IMR-90 (cell line): ENCODE measurements at regions not wholly inside any gene's neighbourhood (a gene's known extent, or its start where the extent isn't known, plus 50 kb on each side); places are given as distances from the start of the nearest gene placed in this dataset.

ENCODE experiments used
- ATAC-seq: fragments of 200-7000 bp; cut with Tn5 transposase; 2 replicates; pipeline ENCODE4 v1.9.1; 2020; ENCODE audit warnings: low read depth, mild to moderate bottlenecking, moderate library complexity
- BruUV-seq: library from RNA; stranded (reverse); fragments of 400-500 nt; replicated peaks from 2 replicates; lab custom pipeline; 2021; lab: Mats Ljungman, UMichigan
- CTCF ChIA-PET: fragments of 300-600 bp; formaldehyde crosslinking; extraction: SDS; loops from one replicate; lab custom pipeline; 2021; ENCODE audit warnings: antibody characterized with exemption; lab: Yijun Ruan, JAX
- POLR2A ChIA-PET: fragments of 300-600 bp; sonication (Branson Sonifier 250); formaldehyde crosslinking; loops from one replicate; lab custom pipeline; 2022; ENCODE audit warnings: antibody characterized with exemption; ENCODE audit not compliant: unreplicated experiment; lab: Charles Lee
- DNase-seq: peaks from one replicate; pipeline ENCODE4 v3.0.0; 2013
- H2AFZ ChIP-seq: replicated peaks from 2 replicates; pipeline ENCODE3; 2013; ENCODE audit warnings: low read length, mild to moderate bottlenecking; ENCODE audit not compliant: poor library complexity
- H2AK5ac ChIP-seq: 2 replicates; pipeline ENCODE4 v1.6.1; 2013; ENCODE audit warnings: low read depth, low read length, inconsistent platforms
- H2AK9ac ChIP-seq: replicated peaks from 2 replicates; pipeline ENCODE3; 2013; ENCODE audit warnings: mild to moderate bottlenecking, low read depth, low read length, moderate library complexity; ENCODE audit not compliant: poor library complexity
- H2BK120ac ChIP-seq: 2 replicates; pipeline ENCODE4 v1.6.1; 2013; ENCODE audit warnings: low read depth, low read length, inconsistent platforms
- H2BK15ac ChIP-seq: 3 replicates; pipeline ENCODE4 v1.6.1; 2013; ENCODE audit warnings: low read depth, low read length, inconsistent platforms
- H2BK20ac ChIP-seq: 2 replicates; pipeline ENCODE4 v1.6.1; 2013; ENCODE audit warnings: low read depth, mild to moderate bottlenecking, inconsistent platforms, low read length, moderate library complexity
- H2BK5ac ChIP-seq: 2 replicates; pipeline ENCODE4 v1.6.1; 2013; ENCODE audit warnings: mild to moderate bottlenecking, low read depth, low read length, inconsistent platforms; ENCODE audit not compliant: poor library complexity, severe bottlenecking
- H3K14ac ChIP-seq: replicated peaks from 2 replicates; pipeline ENCODE4 v1.6.1; 2013; ENCODE audit warnings: low read depth, low read length, inconsistent platforms
- H3K18ac ChIP-seq: 2 replicates; pipeline ENCODE4 v1.6.1; 2013; ENCODE audit warnings: low read depth, low read length, control low read depth
- H3K23ac ChIP-seq: 2 replicates; pipeline ENCODE4 v1.6.1; 2013; ENCODE audit warnings: low read depth, low read length, inconsistent platforms
- H3K27ac ChIP-seq: 2 replicates; pipeline ENCODE4 v1.5.1; 2013; ENCODE audit warnings: mild to moderate bottlenecking, control low read depth, low read length; ENCODE audit not compliant: insufficient read depth
- H3K27me3 ChIP-seq: 2 replicates; pipeline ENCODE4 v1.6.1; 2013; ENCODE audit warnings: low read length; ENCODE audit not compliant: control insufficient read depth, insufficient read depth
- H3K36me3 ChIP-seq: 2 replicates; pipeline ENCODE4 v1.6.1; 2013; ENCODE audit warnings: low read length, mixed read lengths; ENCODE audit not compliant: control insufficient read depth, insufficient read depth
- H3K4ac ChIP-seq: 2 replicates; pipeline ENCODE4 v1.6.1; 2013; ENCODE audit warnings: low read depth, low read length, inconsistent platforms
- H3K4me1 ChIP-seq: 2 replicates; pipeline ENCODE4 v1.6.1; 2013; ENCODE audit warnings: low read length, mixed read lengths; ENCODE audit not compliant: control insufficient read depth, insufficient read depth
- H3K4me2 ChIP-seq: 2 replicates; pipeline ENCODE4 v1.6.1; 2013; ENCODE audit warnings: low read depth, mild to moderate bottlenecking, control low read depth, low read length, moderate library complexity
- H3K4me3 ChIP-seq: 2 replicates; pipeline ENCODE4 v1.5.1; 2013; ENCODE audit warnings: low read depth, mild to moderate bottlenecking, control low read depth, low read length, moderate library complexity; ENCODE audit not compliant: insufficient read depth
- H3K56ac ChIP-seq: 2 replicates; pipeline ENCODE4 v1.6.1; 2013; ENCODE audit warnings: low read length, inconsistent platforms; ENCODE audit not compliant: insufficient read depth; ENCODE audit errors: extremely low read depth
- H3K79me1 ChIP-seq, 2 experiments: 2 replicates each; pipeline ENCODE4 v1.6.1; 2013; ENCODE audit warnings: low read length in 2 of 2, inconsistent platforms in 1 of 2, low read depth in 1 of 2
- H3K9ac ChIP-seq: 2 replicates; pipeline ENCODE4 v1.6.1; 2013; ENCODE audit warnings: low read depth, low read length, control low read depth
- H3K9me1 ChIP-seq: 2 replicates; pipeline ENCODE4 v1.6.1; 2013; ENCODE audit warnings: low read length, inconsistent platforms; ENCODE audit not compliant: insufficient read depth
- H3K9me3 ChIP-seq: 2 replicates; pipeline ENCODE4 v1.6.1; 2013; ENCODE audit warnings: low read length; ENCODE audit not compliant: control insufficient read depth, insufficient read depth
- H4K20me1 ChIP-seq: 2 replicates; pipeline ENCODE4 v1.6.1; 2013; ENCODE audit warnings: low read length, inconsistent platforms; ENCODE audit not compliant: insufficient read depth
- H4K5ac ChIP-seq: 2 replicates; pipeline ENCODE4 v1.6.1; 2013; ENCODE audit warnings: mild to moderate bottlenecking, low read depth, low read length, control low read depth
- H4K8ac ChIP-seq, 2 experiments: 2 replicates each; pipeline ENCODE4 v1.6.1; 2013; ENCODE audit warnings: low read depth in 2 of 2, low read length in 2 of 2, control low read depth in 1 of 2, inconsistent platforms in 1 of 2
- H4K91ac ChIP-seq: 2 replicates; pipeline ENCODE4 v1.6.1; 2013; ENCODE audit warnings: low read depth, low read length, inconsistent platforms; ENCODE audit not compliant: insufficient read depth
- CEBPB ChIP-seq: IDR thresholded peaks from 2 replicates; pipeline ENCODE4 v1.6.1; 2012; ENCODE audit warnings: low read depth, low read length, improper control_type of control experiment
- CHD1 ChIP-seq: IDR thresholded peaks from 2 replicates; pipeline ENCODE4 v1.6.1; 2012; ENCODE audit warnings: low read depth, low read length, improper control_type of control experiment
- CTCF ChIP-seq: conservative IDR thresholded peaks from 2 replicates; pipeline ENCODE4 v1.5.1; 2012; ENCODE audit warnings: mild to moderate bottlenecking, low read depth, low read length, improper control_type of control experiment
- FOS ChIP-seq: fragments of 150-350 bp; IDR thresholded peaks from 2 replicates; pipeline ENCODE4 v1.6.1; 2016; ENCODE audit warnings: low read depth, low read length
- MAFK ChIP-seq: IDR thresholded peaks from 2 replicates; pipeline ENCODE4 v1.6.1; 2012; ENCODE audit warnings: low read depth, low read length, improper control_type of control experiment
- MAZ ChIP-seq: IDR thresholded peaks from 2 replicates; pipeline ENCODE4 v1.6.1; 2012; ENCODE audit warnings: low read depth, mild to moderate bottlenecking, low read length, improper control_type of control experiment, moderate library complexity, borderline replicate concordance
- NFE2L2 ChIP-seq: fragments of 150-350 bp; IDR thresholded peaks from 2 replicates; pipeline ENCODE4 v1.6.1; 2016; ENCODE audit warnings: low read depth, mild to moderate bottlenecking, low read length
- POLR2A ChIP-seq: IDR thresholded peaks from 2 replicates; pipeline ENCODE4 v1.6.1; 2012; ENCODE audit warnings: mild to moderate bottlenecking, low read depth, low read length
- RAD21 ChIP-seq: IDR thresholded peaks from 2 replicates; pipeline ENCODE4 v1.6.1; 2012; ENCODE audit warnings: low read length, improper control_type of control experiment
- RCOR1 ChIP-seq: IDR thresholded peaks from 2 replicates; pipeline ENCODE4 v1.6.1; 2012; ENCODE audit warnings: mild to moderate bottlenecking, low read length, improper control_type of control experiment; ENCODE audit not compliant: insufficient replicate concordance
- RFX5 ChIP-seq: IDR thresholded peaks from 2 replicates; pipeline ENCODE4 v1.8.0; 2012; ENCODE audit warnings: low read depth, mild to moderate bottlenecking, low read length, moderate library complexity
- USF2 ChIP-seq: fragments of 150-350 bp; IDR thresholded peaks from 2 replicates; pipeline ENCODE4 v1.6.1; 2017; ENCODE audit warnings: mild to moderate bottlenecking, antibody characterized with exemption, low read length, low read depth
- WGBS, 2 experiments: methylation state at CpG; one replicate each; pipeline versions ENCODE4 v1.1.5 to v1.1.7; 2013; ENCODE audit warnings: missing lambda C conversion rate in 2 of 2; ENCODE audit not compliant: insufficient read length in 1 of 2; ENCODE audit errors: extremely low coverage in 2 of 2; 5-methylcytosine and 5-hydroxymethylcytosine counted together
- dilution Hi-C: fragments of 300-500 bp; cut with HindIII; formaldehyde crosslinking; loops from one replicate; pipeline ENCODE4 v1.14.3; 2018; ENCODE audit warnings: low sequenced_read_pairs; ENCODE audit not compliant: unreplicated experiment
- in situ Hi-C: fragments of 300-500 bp; cut with MboI; formaldehyde crosslinking; loops from 3 replicates; pipeline ENCODE4 v1.14.3; 2019; ENCODE audit warnings: low sequenced_read_pairs, inconsistent platforms, mixed read lengths
- intact Hi-C: fragments of 100-400 bp; cut with micrococcal nuclease; formaldehyde crosslinking; loops from 2 replicates; pipeline ENCODE4 v1.10.0; 2022
- TF ChIP-seq, protein P1 (sequence below): fragments of 150-350 bp; IDR thresholded peaks from 2 replicates; pipeline ENCODE4 v1.6.1; 2016; ENCODE audit warnings: low read depth, mild to moderate bottlenecking, low read length, moderate library complexity, borderline replicate concordance

DNA sequence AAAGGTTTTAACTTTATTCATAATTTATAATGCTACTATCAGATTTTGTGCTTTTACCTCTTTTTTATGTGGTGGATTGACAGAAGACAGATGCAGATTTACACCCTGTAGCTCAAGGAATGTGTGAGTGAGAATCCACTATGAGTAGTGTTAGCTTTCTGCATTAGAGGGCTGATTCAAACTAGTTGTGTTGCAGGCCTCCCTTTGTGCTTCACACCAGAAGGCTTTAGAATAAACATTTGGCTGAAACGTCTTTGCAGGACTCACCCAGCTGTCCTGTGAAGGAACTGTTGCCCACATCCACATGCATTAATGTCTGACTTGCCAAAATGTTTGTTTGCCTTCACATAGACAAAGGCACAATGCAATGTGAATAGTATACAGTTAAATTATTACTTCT is 127.0 kb downstream of the PCDH7 start:
- H3K9ac ChIP-seq, result no peak overlapping the region
- no peak overlapping the region for H4K91ac ChIP-seq
- no peak overlapping the region for H2AK9ac ChIP-seq
- BruUV-seq, result no TSS peak
- H2BK20ac ChIP-seq, result no peak overlapping the region
- H3K4me2 ChIP-seq, result no peak overlapping the region
- H3K36me3 ChIP-seq, result no peaks in the 10 kb centered on the region
- H2BK5ac ChIP-seq, result no peak overlapping the region
- no peak overlapping the region for H2BK120ac ChIP-seq
- H3K9me1 ChIP-seq, result no peaks in the 10 kb centered on the region
- intact Hi-C loops (no loop called here), dilution Hi-C loops (no loop called here), in situ Hi-C loops (no loop called here)
- no peaks in the 10 kb centered on the region for H3K79me1 ChIP-seq
- no peak overlapping the region for H3K27ac ChIP-seq
- no peaks in the 10 kb centered on the region for H3K9me3 ChIP-seq
- no peak overlapping the region for H3K23ac ChIP-seq
- H4K5ac ChIP-seq, result no peak overlapping the region
- no peak overlapping the region for H3K4ac ChIP-seq
- no peak overlapping the region for H2AFZ ChIP-seq
- DNase-seq (peak; percentile 20), ATAC-seq (peak; percentile 56)
- H2BK15ac ChIP-seq, result no peak overlapping the region
- H2AK5ac ChIP-seq, result no peak overlapping the region
- no CpG with 5 or more reads among the region's 1 CpG for WGBS, 2 experiments
- no peaks in the 10 kb centered on the region for H4K20me1 ChIP-seq
- no peak overlapping the region for H3K4me3 ChIP-seq
- no peak overlapping the region for H4K8ac ChIP-seq
- ChIA-PET POLR2A (no interaction called here), CTCF (interaction anchor here (0.7 to 1.0 kb wide), 2 partner anchors 41 to 57 kb away, joined by 3 to 5 read pairs; no protein-coding TSS in a partner anchor)
- TF ChIP-seq CTCF (no peak), NFE2L2 (no peak), USF2 (no peak), POLR2A (no peak), MAFK (no peak), RCOR1 (no peak), FOS (no peak), MAZ (no peak), CHD1 (no peak), RAD21 (no peak), CEBPB (no peak), RFX5 (no peak)
- TF ChIP-seq, protein P1, sequence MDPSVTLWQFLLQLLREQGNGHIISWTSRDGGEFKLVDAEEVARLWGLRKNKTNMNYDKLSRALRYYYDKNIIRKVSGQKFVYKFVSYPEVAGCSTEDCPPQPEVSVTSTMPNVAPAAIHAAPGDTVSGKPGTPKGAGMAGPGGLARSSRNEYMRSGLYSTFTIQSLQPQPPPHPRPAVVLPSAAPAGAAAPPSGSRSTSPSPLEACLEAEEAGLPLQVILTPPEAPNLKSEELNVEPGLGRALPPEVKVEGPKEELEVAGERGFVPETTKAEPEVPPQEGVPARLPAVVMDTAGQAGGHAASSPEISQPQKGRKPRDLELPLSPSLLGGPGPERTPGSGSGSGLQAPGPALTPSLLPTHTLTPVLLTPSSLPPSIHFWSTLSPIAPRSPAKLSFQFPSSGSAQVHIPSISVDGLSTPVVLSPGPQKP, result no peak
- no peak overlapping the region for H3K56ac ChIP-seq
- no peak overlapping the region for H3K18ac ChIP-seq
- no peak overlapping the region for H3K14ac ChIP-seq
- no peaks in the 10 kb centered on the region for H3K4me1 ChIP-seq
- no peaks in the 10 kb centered on the region for H3K27me3 ChIP-seq
